ENCODE measurements at regions not wholly inside any gene's neighbourhood (a gene's known extent, or its start where the extent isn't known, plus 50 kb on each side); places are given as distances from the start of the nearest gene placed in this dataset.

GRCh38 chr20:11001764-11002540 is 328.2 kb upstream of the JAG1 start:
- no peak for DNase-seq

- no peak for DNase-seq
These were observed 329.5 kb upstream of the JAG1 start for GRCh38 chr20:11003341-11003740.

- DNase-seq: no peak
These were observed 334.7 kb upstream of the JAG1 start for GRCh38 chr20:11008444-11009033.

DNA sequence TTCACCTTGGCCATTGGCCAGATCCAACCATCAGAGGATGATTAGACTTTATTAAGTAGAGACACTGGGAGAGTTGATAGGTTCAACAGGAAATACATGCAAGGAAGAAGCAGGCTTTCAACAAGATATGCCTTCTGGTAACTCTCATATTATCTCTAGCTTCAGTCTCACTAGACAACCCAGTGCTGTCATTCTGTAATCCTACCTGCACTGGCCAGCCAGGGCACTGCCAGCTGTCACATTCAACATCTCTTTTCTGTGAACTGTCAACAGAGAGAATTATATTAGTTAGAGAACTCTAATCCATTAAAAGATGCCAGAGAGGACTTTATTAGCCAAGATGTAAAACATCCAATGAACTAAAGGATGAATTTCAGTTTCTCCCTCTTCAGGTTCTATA is 337.9 kb upstream of the JAG1 start:
- DNase-seq: no peak

GRCh38 chr20:11012975-11013374 is 339.2 kb upstream of the JAG1 start:
- DNase-seq: no peak

DNA sequence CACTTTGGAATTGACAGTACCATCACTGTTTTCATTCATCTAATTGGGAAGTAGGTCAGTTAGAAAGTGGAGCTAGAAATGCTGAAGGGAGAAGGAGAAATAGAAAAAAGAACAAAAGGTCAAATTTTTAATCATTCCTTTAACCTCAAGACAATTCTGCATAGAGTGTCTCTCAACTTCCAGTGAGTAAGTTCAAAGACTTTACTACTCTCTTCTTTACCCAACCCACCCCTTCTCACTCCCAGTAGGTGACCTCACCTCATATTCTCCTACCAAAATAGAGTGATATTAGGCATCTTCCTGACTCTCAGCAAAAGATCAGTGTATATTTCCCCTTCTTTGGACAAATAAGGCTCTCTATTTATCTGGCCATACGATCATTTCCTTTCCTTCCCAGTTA is 340.0 kb upstream of the JAG1 start:
- no peak for DNase-seq

DNA sequence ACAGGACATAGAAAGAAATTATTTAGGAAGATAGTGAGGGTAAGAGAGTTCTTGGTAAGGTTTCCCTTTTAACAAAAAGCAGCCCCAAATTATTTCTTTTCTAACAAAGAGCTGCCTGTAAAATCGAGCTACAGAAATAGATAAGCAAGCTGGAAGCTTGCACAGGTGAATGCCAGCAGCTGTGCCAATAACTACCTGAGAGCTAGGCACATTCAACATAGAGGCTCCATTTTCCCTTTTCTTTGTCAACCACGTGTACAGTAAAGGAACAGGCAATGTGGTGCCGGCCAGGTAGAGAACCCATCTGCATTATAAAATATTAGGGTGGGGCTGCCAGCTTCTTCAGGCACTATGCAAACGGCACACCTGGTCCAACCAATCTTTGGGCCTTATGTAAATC is 341.6 kb upstream of the JAG1 start:
- peak; percentile 58 for DNase-seq

- DNase-seq: no peak
These were observed 343.6 kb upstream of the JAG1 start for GRCh38 chr20:11017446-11017845.

DNA sequence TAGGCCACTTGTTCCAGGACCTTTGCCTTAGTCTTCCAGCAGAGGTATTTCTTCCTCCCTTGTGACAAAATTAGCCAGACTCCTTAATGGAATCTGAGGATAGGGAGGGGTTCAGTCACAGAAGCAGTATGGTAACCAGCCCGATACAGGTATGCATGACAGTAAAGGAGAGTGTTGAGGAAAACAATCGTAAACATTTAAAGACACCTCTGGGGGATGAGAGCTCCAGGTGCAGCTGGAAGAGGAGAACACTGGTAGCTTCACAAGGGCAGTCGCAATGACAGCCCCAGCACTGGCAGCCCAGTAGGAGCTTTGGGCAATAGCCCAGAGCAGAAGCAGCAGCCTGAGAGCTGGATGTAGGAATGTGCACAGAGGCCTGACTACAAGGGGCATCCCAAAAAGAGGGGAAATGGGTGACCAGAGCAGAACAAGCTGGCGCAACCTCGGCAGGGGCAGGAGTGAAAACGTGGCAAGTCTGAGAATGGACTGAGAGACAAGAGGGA is 344.9 kb upstream of the JAG1 start:
- DNase-seq: no peak

GRCh38 chr20:11020712-11021111 is 346.9 kb upstream of the JAG1 start:
- no peak for DNase-seq

DNA sequence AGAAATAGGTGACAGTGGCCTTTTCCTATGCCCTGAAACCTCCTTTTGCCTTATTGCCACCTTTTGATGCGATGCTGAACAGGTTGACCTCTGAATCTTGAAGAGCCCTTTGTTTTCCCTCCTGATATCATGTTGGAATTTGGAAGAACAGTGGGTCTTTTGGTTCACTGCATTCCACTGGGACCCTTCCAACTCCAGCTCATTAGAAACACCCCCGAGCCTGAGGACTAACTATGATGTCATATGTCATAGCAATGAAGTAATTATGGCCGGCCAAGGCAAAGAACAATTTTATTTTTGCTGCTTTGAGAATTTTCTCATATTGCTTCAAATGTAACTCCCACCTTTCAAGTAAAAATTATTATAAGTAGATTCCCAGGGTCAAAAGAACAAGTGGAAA is 353.4 kb upstream of the JAG1 start:
- DNase-seq: no peak

- DNase-seq: no peak
These were observed 356.6 kb upstream of the JAG1 start for GRCh38 chr20:11030351-11030750.

GRCh38 chr20:11031300-11031699 is 357.5 kb upstream of the JAG1 start:
- DNase-seq: no peak

- DNase-seq: no peak
These were observed 358.8 kb upstream of the JAG1 start for GRCh38 chr20:11032611-11033010.

GRCh38 chr20:11034025-11034424 is 360.2 kb upstream of the JAG1 start:
- no peak for DNase-seq

DNA sequence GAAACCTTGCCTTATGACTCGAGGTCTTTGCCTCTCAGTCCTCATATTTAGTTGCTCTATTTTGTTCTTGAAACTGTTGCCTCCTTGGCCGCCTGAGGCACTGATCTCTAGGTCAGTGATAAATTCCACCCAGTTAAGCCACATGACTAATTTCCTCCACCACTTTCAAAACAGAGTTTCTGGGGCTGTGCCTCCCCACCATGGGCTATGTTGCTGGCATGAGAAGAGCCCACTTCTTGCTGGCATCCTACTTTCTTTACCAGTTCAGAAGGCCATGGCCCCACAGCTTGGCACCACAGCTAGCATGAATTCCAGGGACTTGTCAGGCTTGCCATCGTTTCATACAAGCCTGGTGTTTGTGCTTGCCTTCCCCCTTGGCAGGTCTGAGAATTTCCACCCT is 361.4 kb upstream of the JAG1 start:
- no peak for DNase-seq

DNA sequence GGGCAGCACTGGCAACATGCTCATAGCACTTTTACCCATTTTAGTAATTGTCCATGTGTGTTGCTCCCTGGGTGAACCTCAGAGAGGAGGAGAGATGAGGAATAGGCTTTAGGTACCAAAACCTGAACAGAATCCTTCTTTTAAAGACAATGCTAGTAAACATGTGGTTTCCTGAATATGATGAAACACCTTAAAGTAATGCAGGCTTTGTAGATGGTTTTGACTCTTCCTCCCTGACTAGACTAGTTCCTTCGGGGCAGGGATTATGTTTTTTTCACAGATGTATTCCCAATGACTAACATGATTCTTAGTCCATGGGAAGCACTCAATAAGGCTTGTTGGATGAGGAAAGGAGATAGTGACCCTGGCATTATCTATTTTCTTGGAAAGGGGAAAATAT is 367.6 kb upstream of the JAG1 start:
- DNase-seq: no peak

DNA sequence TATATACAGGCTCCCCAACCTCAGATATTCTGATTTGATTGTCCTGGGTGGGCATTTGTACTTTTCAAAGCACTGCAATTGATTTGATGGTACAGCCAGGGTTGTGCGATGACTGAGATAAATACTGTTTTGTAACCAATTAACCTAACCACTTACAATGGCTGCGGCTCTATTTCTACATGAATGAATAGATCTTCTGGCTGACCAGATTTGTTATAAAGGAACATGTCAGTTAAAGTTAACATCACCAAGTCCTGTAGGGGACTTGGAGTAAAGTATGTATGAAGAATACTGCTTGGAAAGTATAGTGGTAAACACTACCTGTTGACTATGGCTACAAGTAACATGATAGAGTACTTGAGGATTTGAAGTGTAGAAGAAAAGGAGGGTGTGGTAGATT is 369.2 kb upstream of the JAG1 start:
- no peak for DNase-seq

DNA sequence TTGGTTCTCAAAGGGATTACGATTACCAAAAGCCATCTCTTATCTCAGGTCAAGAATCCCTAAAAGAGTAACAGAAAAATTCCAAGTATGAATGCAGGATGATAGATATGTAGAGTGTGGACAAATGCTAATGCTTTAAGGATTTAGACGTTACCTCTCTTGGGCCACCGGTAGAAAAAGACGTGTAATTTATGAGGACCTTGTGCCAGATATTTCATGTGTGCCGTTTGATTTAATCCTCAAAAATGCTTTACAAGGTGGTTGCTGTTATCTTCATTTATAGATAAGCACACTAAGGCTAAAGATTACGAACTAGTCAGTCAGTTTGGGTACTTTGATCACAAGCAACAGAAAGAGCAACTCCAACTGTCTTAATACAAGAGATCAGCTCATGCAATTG is 370.8 kb upstream of the JAG1 start:
- no peak for DNase-seq

DNA sequence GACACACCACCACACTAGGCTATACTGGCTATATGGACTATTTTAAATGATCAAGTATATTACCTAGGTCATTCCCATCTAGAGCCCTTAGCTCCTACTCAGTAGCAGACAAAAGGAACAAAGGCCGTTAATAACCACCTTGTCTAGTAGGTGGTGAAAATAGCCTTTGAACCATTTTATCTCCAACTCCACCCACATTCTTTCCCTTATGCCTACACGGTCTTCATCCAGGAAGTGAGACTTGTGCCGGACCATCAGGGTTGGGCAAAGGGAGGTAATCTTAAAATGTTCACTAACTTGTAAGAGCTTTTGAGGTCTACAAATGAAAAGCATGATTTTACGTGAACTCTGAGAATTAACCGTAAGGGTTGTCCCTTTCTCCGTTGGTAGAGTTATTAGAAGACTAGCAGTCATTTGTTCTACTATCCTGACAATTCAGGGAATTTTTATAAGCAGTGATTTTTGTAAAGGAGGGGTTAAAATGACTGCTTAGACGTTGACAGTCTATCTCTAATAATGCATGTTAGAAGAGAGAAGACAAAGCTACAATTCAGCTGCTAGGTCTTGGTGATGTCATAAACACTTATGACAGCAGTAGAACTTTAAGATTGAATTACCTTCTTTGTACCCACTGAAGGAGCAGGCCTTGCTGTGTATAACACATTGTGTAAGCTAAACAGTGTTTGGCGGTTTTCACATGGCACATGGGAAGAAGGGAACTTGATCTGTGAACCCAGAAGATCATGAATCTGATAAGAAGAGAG is 371.8 kb upstream of the JAG1 start:
- DNase-seq: no peak

DNA sequence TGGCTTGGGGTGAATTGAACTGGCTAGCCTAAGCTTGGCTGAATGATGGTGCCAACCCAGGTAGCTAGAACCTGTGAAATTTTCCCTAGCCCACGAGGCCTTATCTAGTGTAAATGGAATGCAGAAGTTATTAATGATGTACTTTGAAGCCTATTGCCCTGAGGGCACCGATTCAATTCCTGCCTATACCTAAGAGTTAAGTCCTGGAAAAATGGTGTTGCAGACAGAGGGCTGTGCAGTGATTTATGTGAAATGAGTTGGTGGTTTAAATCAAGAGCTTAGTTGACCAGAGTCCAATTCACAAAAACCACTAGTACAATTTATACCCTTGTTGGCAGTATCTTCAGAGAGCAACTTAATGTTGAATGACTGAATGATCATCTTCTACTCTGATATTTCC is 373.8 kb upstream of the JAG1 start:
- DNase-seq: no peak

DNA sequence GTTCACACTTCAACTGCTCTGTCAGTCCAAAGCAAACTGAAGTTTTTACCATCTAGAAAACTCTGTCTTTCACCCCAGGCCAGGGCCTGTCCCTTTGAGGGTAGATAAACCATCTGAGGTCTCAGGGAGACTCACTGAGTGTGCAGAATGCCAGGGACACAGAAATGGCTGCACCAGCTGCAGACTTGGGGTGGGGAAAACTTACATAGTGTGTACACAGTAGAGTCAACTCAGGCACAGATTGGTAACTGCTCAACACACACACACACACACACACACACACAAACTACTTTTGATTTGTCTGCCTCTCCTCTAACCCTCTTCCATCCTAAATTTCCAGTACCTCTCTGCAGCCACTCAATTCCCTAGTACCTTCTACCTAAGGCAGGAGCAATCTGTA is 374.9 kb upstream of the JAG1 start:
- DNase-seq: no peak

- DNase-seq: no peak
These were observed 376.6 kb upstream of the JAG1 start for GRCh38 chr20:11050350-11050749.

DNA sequence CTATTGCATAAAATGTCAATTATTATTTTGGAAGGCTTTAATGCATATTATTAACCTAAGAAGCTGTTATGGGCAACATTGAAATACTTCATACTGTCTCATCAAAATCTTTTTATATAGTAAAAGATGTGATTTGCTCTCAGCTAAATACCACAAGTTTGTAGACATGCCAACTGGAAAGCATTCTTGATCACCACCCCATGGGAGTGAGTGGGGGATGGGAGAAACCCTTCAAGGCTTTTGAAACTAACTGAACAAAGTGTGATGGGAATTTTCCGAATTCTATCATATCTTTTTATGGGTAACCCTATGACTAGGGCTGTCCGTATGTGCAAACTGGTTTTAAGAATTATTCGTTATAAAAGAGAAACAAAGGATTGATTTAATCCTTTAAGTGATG is 377.3 kb upstream of the JAG1 start:
- DNase-seq: no peak

Data from NCI-H748 treated with DMSO at 0.1 percent for 48 hours (cell line).